ENCODE measurements at regions not wholly inside any gene's neighbourhood (a gene's known extent, or its start where the extent isn't known, plus 50 kb on each side); places are given as distances from the start of the nearest gene placed in this dataset.
A peak's percentile ranks its signal among the peaks of the same experiment; 100 is the strongest.

GRCh38 chr2:234275515-234275914 is 221.4 kb downstream of the ARL4C start:
- DNase-seq (ENCODE audit: low spot score) = no peak

DNA sequence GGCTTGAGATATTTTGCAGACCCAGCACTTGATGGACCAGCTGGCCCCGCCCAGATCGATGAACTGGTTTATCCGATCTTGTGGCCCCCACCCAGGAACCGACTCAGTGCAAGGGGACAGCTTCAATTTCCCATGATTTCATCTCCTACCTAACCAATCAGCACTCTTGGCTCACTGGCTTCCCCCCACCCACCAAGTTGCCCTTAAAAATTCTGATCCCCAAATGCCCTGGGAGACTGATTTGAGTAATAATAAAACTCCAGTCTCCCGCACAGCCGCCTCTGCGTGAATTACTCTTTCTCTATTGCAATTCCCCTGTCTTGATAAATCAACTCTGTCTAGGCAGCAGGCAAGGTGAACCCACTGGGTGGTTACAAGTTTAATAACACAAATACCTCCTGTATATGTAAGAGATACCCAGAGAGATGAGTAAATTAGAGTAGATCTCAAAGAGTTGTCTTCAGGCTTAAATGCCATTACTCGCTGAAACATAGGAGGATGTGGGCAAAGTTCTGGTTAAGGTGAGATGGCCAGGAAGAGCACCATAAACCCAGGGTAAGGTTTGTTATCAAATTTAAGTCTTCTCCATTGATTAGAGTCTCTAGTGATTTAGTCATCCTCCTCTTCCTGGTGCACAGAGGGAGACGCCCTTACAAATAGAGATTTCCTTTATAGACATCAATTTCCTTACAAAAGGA is 222.8 kb downstream of the ARL4C start:
- no peak for DNase-seq (ENCODE audit: low spot score)

- no peak for DNase-seq (ENCODE audit: low spot score)
Observed at GRCh38 chr2:234272069-234272850, 221.8 kb downstream of the SPP2 start.

GRCh38 chr2:234271338-234271737 is 220.8 kb downstream of the SPP2 start:
- DNase-seq (ENCODE audit: low spot score) = no peak

- DNase-seq (ENCODE audit: low spot score) = no peak
Observed at GRCh38 chr2:234269769-234270204, 219.3 kb downstream of the SPP2 start.

GRCh38 chr2:234267534-234267933 is 217.0 kb downstream of the SPP2 start:
- DNase-seq (ENCODE audit: low spot score) = no peak

DNA sequence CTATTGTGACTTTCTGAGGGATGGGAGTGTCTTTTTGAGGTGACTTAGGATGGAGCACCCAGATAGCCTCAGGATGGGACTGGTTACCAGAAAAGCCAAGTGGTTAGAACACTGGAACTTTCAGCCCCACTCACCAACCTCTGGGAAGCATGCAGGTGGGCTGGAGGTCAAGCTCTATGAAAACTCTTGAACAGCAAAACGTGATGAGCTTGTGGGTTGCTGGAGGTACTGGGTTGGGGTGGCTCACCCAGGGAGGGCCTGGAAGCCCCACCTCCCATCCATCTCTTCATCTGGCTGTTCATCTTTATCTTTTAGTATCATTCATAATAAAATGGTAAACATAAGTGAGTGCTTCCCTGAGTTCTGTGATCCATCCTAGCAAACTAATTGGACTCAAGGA is 216.4 kb downstream of the SPP2 start:
- DNase-seq (ENCODE audit: low spot score) = no peak

- DNase-seq (ENCODE audit: low spot score) = no peak
Observed at GRCh38 chr2:234265206-234265605, 214.7 kb downstream of the SPP2 start.

DNA sequence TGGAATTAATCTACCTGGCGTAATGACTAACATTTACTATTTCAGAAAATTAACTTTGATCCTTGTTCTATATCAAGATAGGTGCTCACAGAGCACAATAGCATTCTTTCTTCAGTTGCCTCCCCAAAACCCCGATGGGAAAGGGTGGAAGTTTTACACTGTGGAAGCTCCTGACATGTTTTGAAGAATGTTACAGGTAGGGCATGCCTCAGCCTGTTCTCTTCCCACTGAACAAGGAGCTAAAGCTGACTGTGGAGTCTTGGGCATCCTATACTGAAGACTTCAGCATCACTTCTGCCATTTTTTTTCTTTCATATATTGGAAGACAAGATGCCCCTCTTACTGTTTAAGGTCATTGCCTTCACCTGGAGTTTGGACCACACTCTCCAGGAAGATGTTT is 211.2 kb downstream of the SPP2 start:
- DNase-seq (ENCODE audit: low spot score) = no peak

- DNase-seq (ENCODE audit: low spot score) = no peak
Observed at GRCh38 chr2:234259440-234259839, 208.9 kb downstream of the SPP2 start.

DNA sequence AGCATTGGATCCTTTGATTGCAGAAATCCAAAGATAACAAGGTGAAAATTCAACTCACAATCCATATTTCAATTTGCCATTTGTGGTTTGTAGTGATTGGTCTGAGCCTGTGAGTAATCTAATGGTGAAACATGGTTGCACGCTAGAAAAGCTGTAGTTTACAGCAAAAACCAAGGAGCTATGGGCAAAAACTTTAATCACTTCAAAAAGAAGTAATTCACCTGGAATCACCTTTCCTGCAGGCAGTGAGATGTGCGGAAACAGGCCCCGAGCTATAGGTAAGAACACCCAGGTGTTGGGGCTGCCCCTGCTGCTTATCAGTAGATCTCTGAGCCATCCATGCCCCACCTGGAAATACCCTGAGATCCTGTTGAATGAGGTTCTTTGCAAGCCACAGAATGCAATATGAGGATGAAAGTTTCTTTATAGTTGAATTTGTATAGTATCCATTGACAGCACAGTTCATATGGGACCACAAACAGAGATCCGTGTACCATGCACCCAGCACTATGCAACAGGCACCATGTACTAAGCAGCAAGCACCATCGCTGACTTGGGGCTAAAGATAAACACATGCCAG is 208.2 kb downstream of the SPP2 start:
- DNase-seq (ENCODE audit: low spot score) = no peak

DNA sequence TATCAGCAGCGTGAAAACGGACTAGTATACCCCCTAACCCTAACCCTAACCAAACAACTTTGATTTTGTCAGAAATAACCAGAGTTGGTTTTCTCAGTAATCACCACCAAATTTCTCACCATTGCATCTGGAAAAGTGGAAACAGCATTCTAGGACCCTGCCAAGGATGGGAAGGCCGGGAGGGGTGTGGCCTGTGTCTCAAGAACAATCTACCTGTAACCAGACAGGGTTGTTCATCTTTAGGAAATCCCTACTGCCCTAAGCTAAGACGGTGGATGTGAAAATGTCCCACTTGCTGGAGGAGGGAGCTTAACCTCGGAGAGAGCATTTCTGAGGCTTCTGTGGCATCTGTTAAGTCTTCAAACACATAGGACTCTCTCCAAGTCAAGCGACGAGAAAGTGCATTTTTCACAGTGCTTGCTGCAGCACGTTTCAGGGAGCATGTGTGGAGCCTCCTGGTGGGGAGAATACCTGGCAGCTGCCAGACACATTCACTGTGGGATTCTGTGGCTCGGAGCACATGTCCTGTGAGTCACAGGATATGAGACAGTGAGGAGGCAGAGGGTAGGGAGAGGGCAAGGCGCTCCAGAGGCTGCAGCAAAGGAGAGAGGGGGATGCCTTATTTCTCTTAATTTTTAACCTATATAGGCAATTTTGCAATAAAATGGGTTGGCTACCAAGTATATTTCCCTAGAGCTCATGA is 207.5 kb downstream of the SPP2 start:
- DNase-seq (ENCODE audit: low spot score) = peak; percentile 99

- peak; percentile 75 for DNase-seq (ENCODE audit: low spot score)
Observed at GRCh38 chr2:234256516-234256915, 206.0 kb downstream of the SPP2 start.

DNA sequence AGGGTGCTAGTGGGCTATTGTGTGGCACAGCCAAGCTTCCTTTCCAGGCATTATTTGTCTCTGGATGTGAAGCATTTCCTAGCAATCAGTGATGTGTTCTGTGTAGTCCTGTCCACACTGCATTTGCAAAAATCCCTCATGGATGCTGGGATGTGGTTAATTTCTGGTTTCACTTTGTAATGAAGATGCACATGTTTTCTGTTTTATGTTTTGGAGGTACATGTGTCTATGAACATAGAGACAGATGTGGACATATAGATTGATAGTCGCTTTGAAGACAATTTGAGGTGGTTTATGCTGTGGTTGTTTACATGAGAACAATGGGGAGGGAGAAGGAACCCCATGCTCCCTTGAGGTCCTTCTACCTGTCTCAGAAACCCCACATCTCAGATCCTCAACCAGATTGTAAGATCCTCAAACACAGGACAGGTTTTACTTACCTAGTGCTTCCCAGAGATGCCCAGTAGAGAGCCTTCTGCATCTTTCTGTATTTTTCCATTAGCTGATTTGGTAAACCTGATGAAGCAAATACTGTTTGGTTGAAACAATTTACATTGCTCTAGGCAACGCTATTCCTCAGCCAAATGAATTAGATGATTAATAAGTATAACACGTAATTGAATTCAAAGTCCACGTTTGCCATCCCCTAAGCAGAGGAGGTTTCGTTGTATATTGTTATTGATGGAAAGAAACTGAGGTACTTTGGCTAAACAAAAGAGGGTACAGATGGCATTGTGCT is 204.4 kb downstream of the SPP2 start:
- peak; percentile 71 for DNase-seq (ENCODE audit: low spot score)

- no peak for DNase-seq (ENCODE audit: low spot score)
Observed at GRCh38 chr2:234252772-234253171, 202.3 kb downstream of the SPP2 start.

DNA sequence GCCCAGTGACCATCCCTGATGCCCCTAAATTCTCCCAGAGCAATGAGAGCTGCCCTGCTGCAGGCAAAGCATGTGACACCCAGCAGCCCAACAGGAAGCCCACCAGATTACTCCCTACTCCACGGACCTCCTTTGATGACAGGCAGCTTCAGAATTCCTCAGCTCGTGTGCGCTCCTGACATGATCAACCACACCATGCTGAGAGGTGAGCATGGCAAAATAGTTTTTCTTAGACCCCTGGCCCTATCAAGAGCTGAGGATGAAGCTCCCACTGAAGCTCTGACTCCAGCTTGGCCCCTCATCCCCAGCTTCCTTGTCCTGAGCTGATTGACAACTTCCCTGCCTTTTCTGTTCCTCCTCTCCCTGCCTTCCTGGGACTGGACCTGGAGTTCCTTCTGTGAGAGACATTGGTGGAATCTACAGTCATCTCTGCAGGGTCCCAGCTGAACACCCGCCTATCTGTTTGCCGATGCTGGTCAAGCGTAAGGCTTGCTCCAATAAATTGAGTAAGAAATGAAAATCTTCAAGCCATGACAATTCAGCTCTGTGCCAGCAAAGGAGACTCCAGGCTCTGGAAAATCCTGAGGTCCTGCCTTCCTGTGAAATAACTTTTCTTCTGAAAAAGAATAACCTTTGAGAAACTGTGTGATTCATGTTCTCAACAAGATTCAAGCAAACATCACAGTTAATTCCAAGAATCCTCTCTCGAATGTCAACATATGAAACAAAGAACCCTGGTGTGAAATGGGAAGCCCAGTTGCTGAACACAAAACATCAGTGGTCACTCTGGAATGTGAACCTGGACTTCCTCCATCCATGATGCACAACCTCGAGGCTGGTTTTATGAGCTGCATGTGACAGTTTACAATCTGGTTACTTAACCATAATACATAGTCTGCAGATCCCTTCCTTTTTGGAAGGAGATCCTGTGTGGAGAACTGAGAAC is 201.1 kb downstream of the SPP2 start:
- peak; percentile 97 for DNase-seq (ENCODE audit: low spot score)

DNA sequence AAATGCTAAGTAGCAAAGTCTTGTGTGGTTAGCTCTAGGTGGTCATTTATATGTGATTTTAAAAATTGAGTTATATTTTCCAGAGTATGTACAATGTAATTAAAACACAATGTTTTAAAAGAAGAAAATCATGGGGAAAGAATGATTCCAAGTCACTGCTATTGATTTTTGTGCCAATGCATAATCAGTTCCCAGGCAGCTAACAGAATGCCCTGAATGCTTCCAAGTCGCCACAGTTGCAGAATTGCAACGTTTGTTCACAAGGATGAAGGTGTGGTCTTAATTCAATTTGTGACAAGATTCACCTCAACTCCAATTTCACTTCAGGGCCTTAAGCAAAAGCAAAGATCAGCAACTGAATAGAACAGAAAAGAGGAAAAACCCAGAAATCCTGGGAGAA is 200.4 kb downstream of the SPP2 start:
- DNase-seq (ENCODE audit: low spot score) = no peak

DNA sequence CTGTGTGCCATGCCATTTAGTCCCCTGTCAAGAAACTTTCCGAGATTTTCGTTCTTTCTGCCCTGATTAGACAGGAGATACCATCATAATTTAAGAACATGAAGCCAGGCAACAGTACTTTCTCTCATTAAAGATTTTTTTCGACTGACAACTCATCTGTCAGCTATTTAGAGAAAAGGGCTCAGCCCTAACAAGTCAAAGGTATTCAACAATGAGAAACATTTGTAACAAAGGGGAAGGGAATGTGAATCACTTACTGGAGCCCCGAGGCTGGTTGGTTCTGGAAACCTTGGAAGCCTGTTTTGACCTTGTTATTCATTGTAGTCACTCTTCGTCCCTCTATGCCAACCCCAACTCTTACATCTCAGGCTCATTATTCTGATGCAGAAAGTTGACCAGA is 199.4 kb downstream of the SPP2 start:
- DNase-seq (ENCODE audit: low spot score) = peak; percentile 95

DNA sequence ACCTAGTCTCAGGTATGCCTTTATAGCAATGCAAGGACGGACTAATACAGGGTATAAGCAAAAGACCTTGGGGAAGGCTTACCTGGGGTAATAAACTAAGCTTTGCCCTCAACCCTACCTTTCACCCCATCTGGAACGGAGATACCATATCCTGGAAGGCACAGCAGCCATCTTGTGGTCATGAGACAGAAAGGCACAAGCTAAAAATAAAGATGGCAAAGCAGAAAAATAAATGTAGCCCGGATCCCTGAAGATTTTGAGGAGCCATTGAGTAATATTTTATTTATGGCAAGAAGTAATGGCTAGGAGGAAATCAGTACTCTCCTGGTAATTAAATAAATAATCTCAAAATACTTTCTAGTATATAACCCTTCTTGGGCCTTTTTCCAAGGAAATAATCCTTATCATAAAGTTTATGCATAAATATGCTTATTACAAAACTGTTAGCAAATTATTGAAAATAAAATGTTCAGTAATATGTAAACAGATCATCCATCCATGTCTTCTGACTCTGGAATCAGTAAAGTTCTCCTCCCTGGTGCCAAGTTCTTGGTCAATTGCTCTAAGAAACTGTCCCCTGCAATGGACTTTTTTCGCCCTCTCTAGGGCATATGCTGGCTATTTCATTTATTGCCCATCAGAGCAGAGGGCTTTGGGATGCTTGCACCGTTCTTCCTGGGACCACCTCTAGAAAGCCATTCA is 198.7 kb downstream of the SPP2 start:
- DNase-seq (ENCODE audit: low spot score) = peak; percentile 33

DNA sequence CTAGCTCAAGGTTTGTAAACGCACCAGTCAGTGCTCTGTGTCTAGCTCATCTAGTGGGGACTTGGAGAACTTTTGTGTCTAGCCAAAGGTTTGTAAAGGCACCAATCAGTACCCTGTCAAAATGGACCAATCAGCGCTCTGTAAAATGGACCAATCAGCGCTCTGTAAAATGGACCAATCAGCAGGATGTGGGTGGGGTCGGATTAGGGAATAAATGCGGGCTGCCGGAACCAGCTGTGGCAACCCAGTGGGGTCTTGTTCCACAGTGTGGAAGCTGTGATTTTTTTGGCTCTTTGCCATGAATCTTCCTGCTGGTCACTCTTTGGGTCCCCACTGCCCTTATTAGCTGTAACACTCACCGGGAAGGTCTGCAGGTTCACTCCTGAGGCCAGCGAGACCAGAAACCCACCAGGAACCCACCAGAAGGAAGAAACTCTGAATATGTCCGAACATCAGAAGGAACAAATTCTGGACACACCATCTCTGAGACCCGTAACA is 197.8 kb downstream of the SPP2 start:
- peak; percentile 26 for DNase-seq (ENCODE audit: low spot score)
